SKM-1 treated with dmso at 0.1 percent for 144 hours (cell line): ENCODE measurements at regions not wholly inside any gene's neighbourhood (a gene's known extent, or its start where the extent isn't known, plus 50 kb on each side); places are given as distances from the start of the nearest gene placed in this dataset.
"Not testable (repeated sequence)": the region's sequence is repeated elsewhere in the genome, so short reads cannot be mapped to it uniquely, and the experiment has no call there.

Experiments
- DNase-seq: peaks from one replicate; lab custom pipeline; 2025; ENCODE audit not compliant: unreplicated experiment; lab: John Stamatoyannopoulos, UW

DNA sequence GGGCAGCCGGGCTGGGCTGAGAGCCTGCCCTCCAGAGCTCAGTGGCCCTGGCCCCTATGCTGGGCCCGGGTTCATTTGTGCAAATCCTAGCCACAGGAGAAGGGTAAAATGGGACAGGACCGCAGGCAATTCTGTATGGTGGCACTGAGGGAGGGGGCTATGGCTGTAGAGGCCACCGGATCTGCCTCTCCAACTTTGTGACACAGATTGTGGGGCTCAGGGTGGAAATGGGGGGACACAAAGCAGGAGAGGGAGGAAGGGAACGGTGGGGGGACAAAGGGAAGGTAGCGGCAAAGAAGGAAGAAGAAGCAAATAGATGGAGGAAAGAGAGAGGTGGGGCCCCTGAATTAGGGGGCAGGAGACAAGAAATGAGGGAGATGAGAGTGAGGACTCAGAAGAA lies 201.1 kb downstream of the SMAD2 start:
- no peak for DNase-seq

DNA sequence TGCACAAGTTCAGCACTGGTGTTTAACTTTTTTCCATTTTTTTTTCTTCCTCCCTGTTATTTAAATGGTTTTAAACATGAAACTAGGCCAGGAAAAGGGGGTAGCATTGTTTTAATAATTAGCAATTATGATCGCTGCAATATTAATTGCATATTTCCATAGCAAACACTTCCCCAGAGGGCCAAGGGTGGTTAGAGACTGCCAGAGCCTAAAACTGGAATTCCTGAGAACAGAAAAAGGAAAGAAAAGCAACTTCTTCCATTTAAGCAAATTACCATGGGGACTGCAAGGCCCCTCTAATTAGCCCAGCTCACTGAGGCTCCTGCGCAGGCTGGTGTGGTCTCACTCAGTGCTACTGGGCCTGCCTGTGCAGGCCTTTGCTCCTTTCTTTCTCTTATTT lies 201.5 kb downstream of the SMAD2 start:
- DNase-seq: no peak

GRCh38 chr18:47727409-47727808 lies 203.1 kb downstream of the SMAD2 start:
- no peak for DNase-seq

DNA sequence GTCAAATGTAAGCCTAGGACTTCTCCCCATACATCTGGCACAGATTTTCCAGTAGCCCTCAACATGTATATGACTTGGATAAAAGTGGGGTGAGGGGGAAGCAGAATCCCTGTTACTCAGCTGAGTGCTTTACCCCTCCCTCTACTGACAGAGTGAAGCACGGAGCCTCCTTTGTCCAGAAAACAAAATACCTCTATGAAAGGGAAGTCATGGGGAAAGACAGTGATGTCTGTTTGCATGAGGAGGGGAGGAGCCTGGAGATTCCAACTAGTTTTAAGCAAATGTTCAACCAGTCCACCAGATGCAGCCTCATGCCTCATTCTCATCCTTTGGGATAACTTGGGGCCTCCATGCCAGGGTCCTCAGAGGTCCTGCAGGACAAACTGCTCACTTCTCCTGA lies 203.9 kb downstream of the SMAD2 start:
- DNase-seq: no peak

DNA sequence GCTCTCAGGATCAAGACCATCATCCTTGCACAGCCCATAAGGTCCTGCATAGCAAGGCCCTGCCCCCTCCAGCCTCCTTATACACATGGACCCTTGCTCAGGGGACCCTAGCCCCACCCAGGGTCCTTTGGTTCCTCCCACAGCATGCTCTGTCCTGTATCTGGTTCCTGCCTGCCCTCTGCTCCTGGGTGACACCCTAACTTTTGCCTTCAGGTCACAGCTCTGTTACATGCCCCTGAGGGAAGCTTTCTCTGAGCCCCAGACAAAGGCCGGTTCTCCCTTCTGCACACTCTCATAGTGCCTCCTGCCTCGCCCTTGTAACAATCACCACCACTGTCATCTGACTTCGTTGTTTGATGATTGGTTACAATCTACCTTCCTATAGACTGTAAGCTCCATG lies 204.8 kb downstream of the SMAD2 start:
- no peak for DNase-seq

DNA sequence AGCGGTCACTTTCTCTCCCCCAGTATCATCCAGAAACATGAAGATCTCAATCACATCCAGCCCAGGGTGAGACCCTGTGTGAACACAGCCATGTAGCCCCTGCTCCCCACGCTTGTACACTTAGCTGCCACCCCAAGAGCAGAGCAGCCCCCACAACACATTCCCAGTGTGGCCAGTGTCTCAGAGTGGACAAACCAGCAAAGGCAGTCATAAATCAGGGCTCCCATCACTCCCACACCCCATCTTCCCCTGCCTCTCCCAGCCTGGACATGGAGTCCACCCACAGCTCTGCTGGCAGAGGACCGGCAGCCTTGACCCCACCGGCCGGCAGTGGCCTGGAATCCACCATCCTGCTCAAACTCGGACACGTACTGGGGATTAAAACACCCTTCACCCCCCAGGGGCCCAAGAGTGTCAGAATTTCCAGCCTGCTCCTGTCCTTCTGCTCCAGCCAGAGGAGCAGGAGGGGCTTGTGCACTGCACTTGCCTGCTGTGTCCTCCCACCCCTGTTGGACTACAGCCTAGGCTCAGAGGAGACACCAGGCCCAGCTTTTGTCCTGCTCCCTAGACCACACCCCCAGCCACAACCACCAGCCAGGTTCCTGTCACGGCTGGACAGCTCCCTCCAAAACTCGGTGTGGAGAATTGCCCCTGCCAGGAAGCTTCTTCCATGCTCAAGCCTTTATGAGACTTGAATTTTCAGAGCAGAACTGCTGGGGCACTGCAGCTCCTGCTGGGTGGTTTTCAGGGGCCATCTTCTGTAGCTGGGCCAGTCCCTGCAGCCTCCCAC lies 206.1 kb downstream of the SMAD2 start:
- DNase-seq: no peak

GRCh38 chr18:47721876-47722275 lies 208.6 kb downstream of the SMAD2 start:
- no peak for DNase-seq

DNA sequence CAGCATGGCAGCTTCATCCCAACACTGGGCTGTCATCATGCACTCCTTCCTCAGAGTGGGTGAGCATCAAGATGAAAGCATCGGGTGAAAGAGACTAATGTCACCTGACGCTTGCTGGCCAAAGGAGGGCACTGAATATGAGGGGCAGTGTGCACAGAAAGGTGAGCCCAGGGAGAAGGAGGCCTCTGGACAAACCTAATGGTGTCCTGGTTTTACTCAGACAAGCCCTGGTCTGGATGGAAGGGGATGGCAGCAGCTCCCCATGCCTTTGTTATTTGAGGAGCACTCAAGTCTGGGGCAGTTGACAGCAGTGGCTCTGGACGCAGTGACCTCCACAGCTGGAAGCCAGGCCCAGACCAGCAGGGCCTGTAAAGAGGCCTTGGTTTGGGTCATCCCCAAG lies 209.7 kb downstream of the SMAD2 start:
- no peak for DNase-seq

DNA sequence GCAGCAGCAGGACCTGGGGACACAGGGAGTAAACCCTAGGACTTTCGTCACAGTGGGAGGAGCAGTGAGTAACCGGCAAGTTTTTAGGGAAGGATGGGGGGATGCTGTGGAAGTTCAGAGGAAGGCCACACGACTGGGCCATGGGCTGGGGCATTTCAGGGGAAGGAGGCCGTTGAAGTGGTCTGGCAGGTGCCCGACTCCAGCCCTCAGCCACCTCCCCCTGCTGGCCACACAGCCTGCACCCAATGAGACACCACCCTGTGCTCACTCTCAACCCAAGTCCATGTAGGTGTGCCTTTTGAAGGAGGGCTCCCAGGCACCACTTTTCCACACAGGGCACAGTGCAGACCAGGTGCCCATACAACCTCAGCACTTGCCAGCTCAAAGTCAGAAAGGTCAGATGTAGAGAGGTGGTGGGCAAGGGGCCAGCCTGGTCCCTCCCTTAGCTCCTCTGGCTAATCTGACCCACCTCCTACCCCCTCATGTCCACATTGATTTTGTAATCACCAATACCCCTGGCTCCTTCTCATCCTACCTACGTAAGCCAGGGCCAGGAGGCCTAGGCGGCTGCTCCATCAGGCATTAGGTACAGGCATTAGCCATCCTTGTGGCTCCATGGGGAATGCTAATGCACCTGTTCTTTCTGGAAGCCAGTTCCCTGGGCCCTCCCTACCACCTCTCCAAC lies 211.2 kb downstream of the SMAD2 start:
- no peak for DNase-seq

GRCh38 chr18:47718646-47719045 lies 211.8 kb downstream of the SMAD2 start:
- no peak for DNase-seq

GRCh38 chr18:47717257-47717656 lies 213.2 kb downstream of the SMAD2 start:
- no peak for DNase-seq

GRCh38 chr18:47716632-47717185 lies 213.8 kb downstream of the SMAD2 start:
- no peak for DNase-seq

GRCh38 chr18:47710451-47710850 lies 220.0 kb downstream of the SMAD2 start:
- DNase-seq: no peak

GRCh38 chr18:47709556-47709955 lies 220.9 kb downstream of the SMAD2 start:
- no peak for DNase-seq

DNA sequence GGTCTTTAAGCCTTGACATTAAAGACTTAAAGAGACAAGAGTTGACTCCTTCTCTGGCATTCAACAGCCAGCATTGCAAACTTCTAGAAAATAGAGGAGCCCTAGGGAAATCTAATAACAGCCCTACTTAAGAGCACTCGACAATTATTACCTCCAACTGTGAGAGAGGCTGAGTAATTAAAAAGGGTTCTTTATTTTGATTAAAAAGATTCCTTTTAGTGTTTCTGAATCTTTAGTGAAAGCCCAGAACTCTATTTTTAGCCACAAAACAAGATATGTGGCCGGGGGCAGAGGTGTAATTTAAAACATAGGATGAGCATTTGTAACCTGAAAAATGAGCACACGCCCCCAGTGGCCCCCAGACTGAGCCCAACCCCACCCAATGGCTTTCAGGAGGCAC lies 222.3 kb downstream of the SMAD2 start:
- DNase-seq: no peak

- DNase-seq: no peak
Observed at GRCh38 chr18:47701134-47701533, 229.3 kb downstream of the SMAD2 start.

GRCh38 chr18:47696870-47697269 lies 233.6 kb downstream of the SMAD2 start:
- no peak for DNase-seq

DNA sequence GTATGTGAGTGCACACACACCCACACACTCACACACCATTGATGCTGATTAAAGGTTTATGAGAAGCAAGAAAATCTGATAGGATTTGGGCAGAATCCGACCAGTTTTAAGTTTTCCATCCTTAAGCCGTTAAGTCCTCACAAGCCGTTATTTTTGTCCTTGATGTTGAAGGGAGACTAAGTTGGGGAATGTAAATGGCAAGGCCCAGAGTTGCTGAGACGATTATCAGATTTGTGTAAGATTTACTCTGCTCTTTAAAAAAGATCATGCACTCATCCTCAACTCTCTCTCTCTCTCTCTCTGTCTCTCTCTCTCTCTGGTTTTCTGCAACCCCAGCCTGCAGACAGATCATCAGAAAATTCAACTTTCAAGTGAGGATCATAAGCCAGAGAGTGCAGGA lies 238.8 kb downstream of the SMAD2 start:
- DNase-seq: no peak

DNA sequence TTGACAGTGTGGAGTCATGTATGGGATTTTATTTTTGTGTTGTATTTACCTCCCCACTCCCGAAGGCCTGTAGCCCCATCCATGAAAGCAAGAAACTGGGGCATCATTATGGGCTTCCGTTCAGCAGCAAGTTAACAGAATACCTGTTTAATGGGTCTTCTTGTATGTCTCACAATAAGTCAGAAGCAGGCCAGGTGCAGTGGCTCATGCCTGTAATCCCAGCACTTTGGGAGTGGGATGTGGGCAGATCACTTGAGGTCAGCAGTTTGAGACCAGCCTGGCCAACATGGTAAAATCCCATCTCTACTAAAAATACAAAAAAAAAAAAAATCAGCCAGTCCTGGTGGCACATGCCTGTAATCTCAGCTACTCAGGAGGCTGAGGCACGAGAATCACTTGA lies 239.7 kb downstream of the SMAD2 start:
- not testable (repeated sequence) for DNase-seq

DNA sequence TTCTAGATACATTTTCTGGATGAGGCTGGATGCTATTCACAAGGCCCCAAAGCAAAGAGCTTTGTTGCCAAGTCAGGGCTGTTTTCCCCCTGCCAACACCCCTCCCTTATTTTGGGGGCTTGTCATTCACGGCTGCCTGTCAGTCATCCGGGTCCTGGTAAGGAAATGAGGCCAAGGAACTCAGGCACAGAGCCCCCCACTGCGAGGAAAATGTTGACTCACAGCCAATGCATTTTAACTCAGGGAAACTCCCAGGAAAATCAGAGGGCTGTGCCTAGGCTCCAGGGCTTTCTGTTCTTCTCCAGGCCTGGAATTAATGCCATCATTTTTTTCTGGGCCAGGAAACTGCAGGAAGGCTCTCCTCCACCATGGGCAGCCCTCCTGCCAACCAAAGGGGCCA lies 241.1 kb downstream of the SMAD2 start:
- DNase-seq: no peak

GRCh38 chr18:47686806-47687205 lies 243.7 kb downstream of the SMAD2 start:
- DNase-seq: no peak

- DNase-seq: no peak
Observed at GRCh38 chr18:47683774-47684173, 246.7 kb downstream of the SMAD2 start.
